Activated CD8-positive, alpha-beta T cell treated with anti-CD3 and anti-CD28 coated beads for 36 hours (primary cell): ENCODE measurements at regions not wholly inside any gene's neighbourhood (a gene's known extent, or its start where the extent isn't known, plus 50 kb on each side); places are given as distances from the start of the nearest gene placed in this dataset.

Experiments
- ATAC-seq: fragments of 200-7000 bp; cut with Tn5 transposase; one replicate; pipeline ENCODE4 v1.10.0; 2021; ENCODE audit warnings: mild to moderate bottlenecking, moderate library complexity
- CTCF ChIA-PET: fragments of 350-600 bp; sonication (Branson Sonifier 250); formaldehyde crosslinking; loops from one replicate; lab custom pipeline; 2021; ENCODE audit warnings: antibody characterized with exemption; lab: Charles Lee
- POLR2A ChIA-PET: fragments of 350-600 bp; sonication (Branson Sonifier 250); formaldehyde crosslinking; loops from one replicate; lab custom pipeline; 2021; ENCODE audit warnings: antibody characterized with exemption; lab: Charles Lee
- DNase-seq: peaks from one replicate; pipeline ENCODE4 v3.0.0-alpha.2; 2020
- H3K27ac Mint-ChIP-seq: one replicate; pipeline ENCODE4 v1.8.0; 2021; ENCODE audit warnings: mild to moderate bottlenecking, mixed read lengths
- H3K27me3 Mint-ChIP-seq: one replicate; pipeline ENCODE4 v1.8.0; 2021; ENCODE audit warnings: mixed read lengths
- H3K36me3 Mint-ChIP-seq: one replicate; pipeline ENCODE4 v1.8.0; 2021; ENCODE audit warnings: low read depth, mixed read lengths
- H3K4me1 Mint-ChIP-seq: one replicate; pipeline ENCODE4 v1.8.0; 2021; ENCODE audit warnings: low read depth, mixed read lengths
- H3K4me3 Mint-ChIP-seq: one replicate; pipeline ENCODE4 v1.8.0; 2021; ENCODE audit warnings: mild to moderate bottlenecking, moderate library complexity, mixed read lengths
- H3K9me3 Mint-ChIP-seq: one replicate; pipeline ENCODE4 v1.8.0; 2021; ENCODE audit warnings: mixed read lengths
- CTCF ChIP-seq: fragments of 200-600 bp; IDR thresholded peaks from one replicate; pipeline ENCODE4 v1.8.0; 2022; ENCODE audit warnings: antibody characterized with exemption, mild to moderate bottlenecking
- intact Hi-C: fragments of 100-400 bp; cut with micrococcal nuclease; formaldehyde crosslinking; loops from one replicate; pipeline ENCODE4 v1.10.0; 2022

- CTCF ChIA-PET, result no interaction called here
- H3K27me3 Mint-ChIP-seq, result no peaks in the 10 kb centered on the region
- H3K4me1 Mint-ChIP-seq, result no peaks in the 10 kb centered on the region
- no peak overlapping the region for H3K4me3 Mint-ChIP-seq
- no peak for TF ChIP-seq CTCF
- DNase-seq (no peak), ATAC-seq (no peak)
- H3K27ac Mint-ChIP-seq, result no peak overlapping the region
- intact Hi-C loops, result no loop called here
- H3K9me3 Mint-ChIP-seq, result no peaks in the 10 kb centered on the region
- H3K36me3 Mint-ChIP-seq, result no peaks in the 10 kb centered on the region
- POLR2A ChIA-PET, result no interaction called here
These were observed 117.8 kb downstream of the FOXA2 start for GRCh38 chr20:22466447-22467171.

- Mint-ChIP-seq H3K36me3 (no peaks in the 10 kb centered on the region), H3K9me3 (no peaks in the 10 kb centered on the region), H3K4me1 (no peaks in the 10 kb centered on the region), H3K4me3 (no peak overlapping the region), H3K27ac (no peak overlapping the region), H3K27me3 (peaks cover 1% of the 10 kb centered on the region)
- CTCF ChIA-PET, result no interaction called here
- TF ChIP-seq CTCF, result no peak
- POLR2A ChIA-PET, result no interaction called here
- DNase-seq, result no peak
- ATAC-seq, result no peak
- intact Hi-C loops, result no loop called here
These were observed 118.5 kb downstream of the FOXA2 start for GRCh38 chr20:22465622-22466446.

- Mint-ChIP-seq H3K4me1 (no peaks in the 10 kb centered on the region), H3K27ac (no peak overlapping the region), H3K9me3 (no peaks in the 10 kb centered on the region), H3K27me3 (peaks cover 1% of the 10 kb centered on the region), H3K36me3 (no peaks in the 10 kb centered on the region), H3K4me3 (no peak overlapping the region)
- no peak for DNase-seq
- ChIA-PET CTCF (no interaction called here), POLR2A (no interaction called here)
- intact Hi-C loops, result no loop called here
- no peak for ATAC-seq
- TF ChIP-seq CTCF, result no peak
These were observed 119.9 kb downstream of the FOXA2 start for GRCh38 chr20:22464312-22465003.

GRCh38 chr20:22462975-22463914, 121.1 kb downstream of the FOXA2 start:
- intact Hi-C loops, result no loop called here
- Mint-ChIP-seq H3K9me3 (no peaks in the 10 kb centered on the region), H3K4me3 (no peak overlapping the region), H3K27me3 (peaks cover 1% of the 10 kb centered on the region), H3K27ac (no peak overlapping the region), H3K4me1 (no peaks in the 10 kb centered on the region), H3K36me3 (no peaks in the 10 kb centered on the region)
- no peak for DNase-seq
- no peak for TF ChIP-seq CTCF
- CTCF ChIA-PET, result no interaction called here
- POLR2A ChIA-PET, result no interaction called here
- ATAC-seq, result no peak
